H1 (cell line): ENCODE measurements at regions not wholly inside any gene's neighbourhood (a gene's known extent, or its start where the extent isn't known, plus 50 kb on each side); places are given as distances from the start of the nearest gene placed in this dataset.

Experiments used
- CTCF ChIA-PET: fragments of 300-600 bp; sonication (Branson Sonifier 250); formaldehyde crosslinking; loops from one replicate; lab custom pipeline; 2021; ENCODE audit not compliant: partially characterized antibody; lab: Charles Lee
- POLR2A ChIA-PET: fragments of 300-600 bp; sonication (Branson Sonifier 250); formaldehyde crosslinking; loops from one replicate; lab custom pipeline; 2021; ENCODE audit warnings: inconsistent platforms; ENCODE audit not compliant: partially characterized antibody; lab: Charles Lee
- DNase-seq, 2 experiments: peaks; one replicate each; pipeline versions ENCODE4 v3.0.0 to v3.0.0-alpha.2; 2010 to 2022; ENCODE audit warnings: low spot score in 2 of 2, low read depth in 1 of 2, mixed read lengths in 1 of 2
- FAIRE-seq: peaks from 2 replicates; lab custom pipeline; 2011; peaks lifted over from hg19 to GRCh38; lab: Jason Lieb, UNC
- H2AFZ ChIP-seq: 2 replicates; pipeline ENCODE4 v1.8.1; 2012; ENCODE audit warnings: low read length, inconsistent platforms
- H2AK5ac ChIP-seq: 2 replicates; pipeline ENCODE4 v1.6.1; 2013; ENCODE audit warnings: low read depth, low read length
- H2BK120ac ChIP-seq: replicated peaks from 2 replicates; pipeline ENCODE3; 2013; ENCODE audit warnings: low read depth, low read length, inconsistent platforms
- H2BK12ac ChIP-seq: 2 replicates; pipeline ENCODE4 v1.6.1; 2013; ENCODE audit warnings: low read depth, low read length
- H2BK15ac ChIP-seq: 2 replicates; pipeline ENCODE4 v1.6.1; 2013; ENCODE audit warnings: low read length
- H2BK20ac ChIP-seq: 2 replicates; pipeline ENCODE4 v1.6.1; 2013; ENCODE audit warnings: low read length
- H2BK5ac ChIP-seq: 2 replicates; pipeline ENCODE4 v1.6.1; 2013; ENCODE audit warnings: low read depth, low read length
- H3K14ac ChIP-seq: 2 replicates; pipeline ENCODE4 v1.6.1; 2013; ENCODE audit warnings: inconsistent platforms; ENCODE audit not compliant: insufficient read length
- H3K18ac ChIP-seq: 2 replicates; pipeline ENCODE4 v1.6.1; 2013; ENCODE audit warnings: low read length; ENCODE audit errors: extremely low read depth
- H3K23ac ChIP-seq: 2 replicates; pipeline ENCODE4 v1.6.1; 2013; ENCODE audit warnings: inconsistent platforms; ENCODE audit not compliant: insufficient read length
- H3K23me2 ChIP-seq: 2 replicates; pipeline ENCODE4 v1.6.1; 2013; ENCODE audit warnings: low read depth, low read length
- H3K27ac ChIP-seq: 2 replicates; pipeline ENCODE4 v1.6.1; 2011; ENCODE audit warnings: low read depth, low read length, inconsistent platforms
- H3K27me3 ChIP-seq, 4 experiments: replicated peaks in 1 of 4; 1 replicate in 1 of 4; 2 replicates in 3 of 4; pipeline versions ENCODE4 v1.6.1 to v1.8.1; 2011 to 2013; ENCODE audit warnings: low read length in 3 of 4, mild to moderate bottlenecking in 3 of 4, inconsistent platforms in 2 of 4, mixed read lengths in 2 of 4, moderate library complexity in 1 of 4; ENCODE audit not compliant: control insufficient read depth in 3 of 4, insufficient read depth in 3 of 4; ENCODE audit errors: extremely low read depth in 1 of 4
- H3K36me3 ChIP-seq, 4 experiments: 2 replicates each; pipeline versions ENCODE4 v1.6.1 to v1.8.1; 2011 to 2013; ENCODE audit warnings: mild to moderate bottlenecking in 4 of 4, low read length in 3 of 4, moderate library complexity in 2 of 4, control low read depth in 1 of 4, inconsistent platforms in 1 of 4; ENCODE audit not compliant: insufficient read depth in 4 of 4, control insufficient read depth in 2 of 4
- H3K4ac ChIP-seq: replicated peaks from 2 replicates; pipeline ENCODE3; 2013; ENCODE audit warnings: low read length, low read depth, mixed read lengths, inconsistent platforms; ENCODE audit not compliant: insufficient read length
- H3K4me1 ChIP-seq, 4 experiments: replicated peaks in 1 of 4; 1 replicate in 1 of 4; 2 replicates in 3 of 4; pipeline versions ENCODE4 v1.6.1 to v1.8.1; 2011 to 2013; ENCODE audit warnings: low read length in 3 of 4, inconsistent platforms in 2 of 4, mixed read lengths in 1 of 4; ENCODE audit not compliant: insufficient read depth in 4 of 4, control insufficient read depth in 3 of 4
- H3K4me2 ChIP-seq, 2 experiments: 2 replicates each; pipeline versions ENCODE4 v1.6.1 to v1.8.1; 2011 to 2013; ENCODE audit warnings: low read depth in 2 of 2, low read length in 2 of 2, control low read depth in 1 of 2, inconsistent platforms in 1 of 2, mild to moderate bottlenecking in 1 of 2; ENCODE audit not compliant: insufficient read depth in 1 of 2
- H3K4me3 ChIP-seq, 4 experiments: fragments of 200-600, 300-600 bp in 1 of 4; sonication (generic), shearing (Covaris generic), sonication (Bioruptor Twin) in 1 of 4; 2 replicates each; pipeline versions ENCODE4 v1.5.1 to v1.8.1; 2011 to 2016; ENCODE audit warnings: low read length in 4 of 4, low read depth in 3 of 4, control low read depth in 2 of 4, inconsistent platforms in 2 of 4, mild to moderate bottlenecking in 2 of 4, mixed read lengths in 1 of 4, moderate library complexity in 1 of 4; ENCODE audit not compliant: insufficient read depth in 2 of 4; ENCODE audit errors: extremely low read depth in 1 of 4
- H3K56ac ChIP-seq: replicated peaks from 2 replicates; pipeline ENCODE3; 2013; ENCODE audit warnings: low read depth, mild to moderate bottlenecking, mixed read lengths, low read length, inconsistent platforms; ENCODE audit not compliant: insufficient read length
- H3K79me1 ChIP-seq: 2 replicates; pipeline ENCODE4 v1.6.1; 2013; ENCODE audit warnings: low read depth, low read length, control low read depth
- H3K79me2 ChIP-seq, 2 experiments: 2 replicates each; pipeline versions ENCODE4 v1.6.1 to v1.8.1; 2012 to 2013; ENCODE audit warnings: low read length in 2 of 2, mild to moderate bottlenecking in 2 of 2, inconsistent platforms in 1 of 2; ENCODE audit not compliant: insufficient read depth in 2 of 2, control insufficient read depth in 1 of 2
- H3K9ac ChIP-seq, 4 experiments: replicated peaks in 1 of 4; 1 replicate in 1 of 4; 2 replicates in 3 of 4; pipeline versions ENCODE4 v1.6.1 to v1.8.1; 2011 to 2013; ENCODE audit warnings: low read depth in 3 of 4, low read length in 3 of 4, control low read depth in 2 of 4, mild to moderate bottlenecking in 2 of 4, moderate library complexity in 2 of 4, inconsistent platforms in 1 of 4; ENCODE audit errors: extremely low read depth in 1 of 4
- H3K9me3 ChIP-seq, 2 experiments: 2 replicates each; pipeline versions ENCODE4 v1.6.1 to v1.8.1; 2012 to 2013; ENCODE audit warnings: mild to moderate bottlenecking in 2 of 2, moderate library complexity in 2 of 2, control low read depth in 1 of 2, inconsistent platforms in 1 of 2, low read depth in 1 of 2, low read length in 1 of 2, mixed read lengths in 1 of 2; ENCODE audit not compliant: insufficient read depth in 2 of 2
- H4K20me1 ChIP-seq, 2 experiments: replicated peaks in 1 of 2; 2 replicates each; pipeline versions ENCODE3 to v1.8.1; 2011 to 2013; ENCODE audit warnings: inconsistent platforms in 2 of 2, low read length in 2 of 2, mild to moderate bottlenecking in 1 of 2; ENCODE audit not compliant: insufficient read depth in 2 of 2, control insufficient read depth in 1 of 2
- H4K5ac ChIP-seq: 2 replicates; pipeline ENCODE4 v1.6.1; 2013; ENCODE audit warnings: low read length, low read depth, mixed read lengths, inconsistent platforms; ENCODE audit not compliant: insufficient read length
- H4K8ac ChIP-seq: 2 replicates; pipeline ENCODE4 v1.8.0; 2013; ENCODE audit warnings: mild to moderate bottlenecking, moderate library complexity, low read length, inconsistent platforms; ENCODE audit not compliant: insufficient read depth; ENCODE audit errors: extremely low read depth
- H4K91ac ChIP-seq: replicated peaks from 2 replicates; pipeline ENCODE3; 2013; ENCODE audit warnings: low read length, mixed read lengths, inconsistent platforms; ENCODE audit not compliant: insufficient read length
- ASH2L ChIP-seq: fragments of 200-600, 300-600 bp; sonication (generic); IDR thresholded peaks from one replicate; pipeline ENCODE4 v1.7.1; 2017; ENCODE audit warnings: low read length
- BCL11A ChIP-seq, 2 experiments: IDR thresholded peaks; one replicate each; pipeline ENCODE4 v1.6.1; 2011; ENCODE audit warnings: low read depth in 2 of 2, low read length in 2 of 2, mild to moderate bottlenecking in 2 of 2
- BRCA1 ChIP-seq: IDR thresholded peaks from 2 replicates; pipeline ENCODE4 v1.6.1; 2012; ENCODE audit warnings: low read depth, low read length, improper control_type of control experiment
- CBX5 ChIP-seq: fragments of 300-800, 300-1000 bp; sonication (generic); IDR thresholded peaks from 2 replicates; pipeline ENCODE4 v1.7.1; 2016; ENCODE audit warnings: antibody characterized with exemption, low read length, low read depth
- CEBPB ChIP-seq: IDR thresholded peaks from 2 replicates; pipeline ENCODE4 v1.6.1; 2012; ENCODE audit warnings: low read depth, low read length
- CREB1 ChIP-seq: IDR thresholded peaks from 2 replicates; pipeline ENCODE4 v1.6.1; 2012; ENCODE audit warnings: inconsistent platforms
- GABPA ChIP-seq: IDR thresholded peaks from 2 replicates; pipeline ENCODE4 v1.6.1; 2011; ENCODE audit warnings: mild to moderate bottlenecking, low read length, moderate library complexity, borderline replicate concordance; ENCODE audit not compliant: insufficient read depth
- POLR2AphosphoS5 ChIP-seq: IDR thresholded peaks from 2 replicates; pipeline ENCODE4 v1.6.1; 2011; ENCODE audit warnings: low read depth, low read length
- RAD21 ChIP-seq, 2 experiments: IDR thresholded peaks in 1 of 2; conservative IDR thresholded peaks in 1 of 2; 2 replicates each; pipeline ENCODE4 v1.6.1; 2011; ENCODE audit warnings: low read depth in 2 of 2, low read length in 2 of 2, improper control_type of control experiment in 1 of 2, inconsistent platforms in 1 of 2, mild to moderate bottlenecking in 1 of 2, moderate library complexity in 1 of 2
- SIRT6 ChIP-seq: IDR thresholded peaks from one replicate; pipeline ENCODE4 v1.7.1; 2012; ENCODE audit warnings: low read length, inconsistent platforms
- SP2 ChIP-seq: IDR thresholded peaks from 2 replicates; pipeline ENCODE4 v1.6.1; 2012; ENCODE audit warnings: mild to moderate bottlenecking, low read length, inconsistent platforms
- TEAD4 ChIP-seq: IDR thresholded peaks from 2 replicates; pipeline ENCODE4 v1.6.1; 2012; ENCODE audit warnings: low read depth, low read length, inconsistent platforms, mixed read lengths
- WGBS, 2 experiments: shearing (Covaris generic) in 1 of 2; methylation state at CpG; one replicate each; pipeline versions ENCODE4 v1.1.6 to v1.1.7; 2013 to 2015; ENCODE audit warnings: low lambda C conversion rate in 2 of 2, mixed read lengths in 2 of 2, inconsistent platforms in 1 of 2, low coverage in 1 of 2, missing lambda C conversion rate in 1 of 2; ENCODE audit not compliant: insufficient replicate concordance in 2 of 2, insufficient coverage in 1 of 2, insufficient read length in 1 of 2; ENCODE audit errors: extremely low coverage in 1 of 2, missing lambda C conversion rate in 1 of 2; 5-methylcytosine and 5-hydroxymethylcytosine counted together

DNA sequence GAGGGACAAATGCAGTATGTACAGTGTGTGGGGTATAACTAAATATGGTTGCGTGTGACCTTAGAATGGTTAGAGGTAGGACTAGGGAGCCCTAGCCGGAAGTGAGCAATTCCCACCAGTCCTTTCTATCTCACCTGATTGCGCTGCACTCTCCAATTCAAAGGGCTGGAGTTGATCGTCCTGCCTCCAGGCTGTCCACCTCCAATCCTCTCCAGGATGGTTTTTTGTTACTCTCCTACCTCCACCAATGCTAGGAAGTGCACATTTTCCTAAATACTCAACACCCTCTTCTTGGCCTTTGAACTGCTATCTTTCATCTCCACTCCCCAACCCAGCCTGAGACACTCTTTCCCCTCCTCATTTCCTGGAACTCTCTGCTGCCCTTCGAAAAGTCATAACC is 181.7 kb upstream of the ASIC2 start:
- Histone ChIP-seq H3K4me1 (no peaks in the 10 kb centered on the region; a peak in 1 of 7 replicates), H3K14ac (no peak overlapping the region), H3K4me3 (no peak overlapping the region), H3K4me2 (no peak overlapping the region), H4K91ac (no peak overlapping the region), H3K23me2 (no peaks in the 10 kb centered on the region), H4K5ac (no peak overlapping the region), H2BK15ac (no peak overlapping the region), H3K79me2 (no peaks in the 10 kb centered on the region), H3K56ac (no peak overlapping the region), H3K9ac (no peak overlapping the region), H3K23ac (no peak overlapping the region), H2AFZ (no peak overlapping the region), H2BK12ac (no peak overlapping the region), H4K20me1 (no peaks in the 10 kb centered on the region), H3K79me1 (no peaks in the 10 kb centered on the region), H3K18ac (no peak overlapping the region), H3K9me3 (no peaks in the 10 kb centered on the region), H2AK5ac (no peak overlapping the region), H4K8ac (no peak overlapping the region), H3K27ac (no peak overlapping the region), H2BK20ac (no peak overlapping the region), H2BK120ac (no peak overlapping the region), H2BK5ac (no peak overlapping the region), H3K27me3 (no peaks in the 10 kb centered on the region), H3K36me3 (no peaks in the 10 kb centered on the region), H3K4ac (no peak overlapping the region)
- FAIRE-seq (no peak), DNase-seq (no peak)
- POLR2A ChIA-PET: no interaction called here
- WGBS, 2 experiments: 88% methylated on average over 5 of the region's 5 CpGs; no CpG with 5 or more reads in 1 of the 2 experiments
- TF ChIP-seq BCL11A (IDR thresholded peaks at IDR 0.05; ENCODE audit: low read depth in 2 of 2, low read length in 2 of 2) (no peak), RAD21 (IDR thresholded peaks at IDR 0.05 in 1 of 2, conservative IDR thresholded peaks at IDR 0.05 in 1 of 2; ENCODE audit: low read depth in 2 of 2, low read length in 2 of 2) (no peak), GABPA (no peak), CREB1 (no peak), SP2 (no peak), CBX5 (no peak), SIRT6 (no peak), ASH2L (no peak), BRCA1 (no peak), CEBPB (no peak), POLR2AphosphoS5 (no peak), TEAD4 (no peak)
- CTCF ChIA-PET: no interaction called here
